ENCODE measurements at regions not wholly inside any gene's neighbourhood (a gene's known extent, or its start where the extent isn't known, plus 50 kb on each side); places are given as distances from the start of the nearest gene placed in this dataset.

DNA sequence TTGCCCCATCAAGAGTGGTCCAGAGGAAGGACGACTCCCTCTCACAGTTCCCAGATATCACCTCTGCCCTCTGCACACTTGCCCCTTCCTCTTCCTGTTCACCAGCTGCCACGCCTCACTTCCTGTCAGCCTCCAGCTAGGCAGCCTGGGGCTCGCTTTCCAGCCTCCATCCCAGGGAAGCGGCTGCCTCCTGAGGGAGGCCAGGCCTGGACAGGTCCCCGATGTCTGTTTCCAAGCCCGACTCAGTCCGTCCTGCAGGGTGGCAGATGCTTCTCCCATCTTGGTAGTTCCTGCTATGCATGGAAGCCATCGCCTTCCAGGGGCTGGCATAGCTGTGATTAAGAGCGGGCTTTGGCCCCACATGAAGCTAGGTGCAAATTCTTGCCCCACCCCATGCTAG lies 233.5 kb upstream of the PMEPA1 start:
- H3K4me3 ChIP-seq (replicated peaks; ENCODE audit: insufficient read depth, low read length), result no peak overlapping the region
- TF ChIP-seq SPI1 (IDR thresholded peaks at IDR 0.05; ENCODE audit: borderline replicate concordance, low read depth) (no peak), GABPA (IDR thresholded peaks at IDR 0.05; ENCODE audit: low read depth) (no peak), CTCF (IDR thresholded peaks at IDR 0.05; ENCODE audit: insufficient read depth, low read length) (no peak), POLR2AphosphoS5 (IDR thresholded peaks at IDR 0.05; ENCODE audit: low read depth) (no peak)
- TF ChIP-seq, protein P1, sequence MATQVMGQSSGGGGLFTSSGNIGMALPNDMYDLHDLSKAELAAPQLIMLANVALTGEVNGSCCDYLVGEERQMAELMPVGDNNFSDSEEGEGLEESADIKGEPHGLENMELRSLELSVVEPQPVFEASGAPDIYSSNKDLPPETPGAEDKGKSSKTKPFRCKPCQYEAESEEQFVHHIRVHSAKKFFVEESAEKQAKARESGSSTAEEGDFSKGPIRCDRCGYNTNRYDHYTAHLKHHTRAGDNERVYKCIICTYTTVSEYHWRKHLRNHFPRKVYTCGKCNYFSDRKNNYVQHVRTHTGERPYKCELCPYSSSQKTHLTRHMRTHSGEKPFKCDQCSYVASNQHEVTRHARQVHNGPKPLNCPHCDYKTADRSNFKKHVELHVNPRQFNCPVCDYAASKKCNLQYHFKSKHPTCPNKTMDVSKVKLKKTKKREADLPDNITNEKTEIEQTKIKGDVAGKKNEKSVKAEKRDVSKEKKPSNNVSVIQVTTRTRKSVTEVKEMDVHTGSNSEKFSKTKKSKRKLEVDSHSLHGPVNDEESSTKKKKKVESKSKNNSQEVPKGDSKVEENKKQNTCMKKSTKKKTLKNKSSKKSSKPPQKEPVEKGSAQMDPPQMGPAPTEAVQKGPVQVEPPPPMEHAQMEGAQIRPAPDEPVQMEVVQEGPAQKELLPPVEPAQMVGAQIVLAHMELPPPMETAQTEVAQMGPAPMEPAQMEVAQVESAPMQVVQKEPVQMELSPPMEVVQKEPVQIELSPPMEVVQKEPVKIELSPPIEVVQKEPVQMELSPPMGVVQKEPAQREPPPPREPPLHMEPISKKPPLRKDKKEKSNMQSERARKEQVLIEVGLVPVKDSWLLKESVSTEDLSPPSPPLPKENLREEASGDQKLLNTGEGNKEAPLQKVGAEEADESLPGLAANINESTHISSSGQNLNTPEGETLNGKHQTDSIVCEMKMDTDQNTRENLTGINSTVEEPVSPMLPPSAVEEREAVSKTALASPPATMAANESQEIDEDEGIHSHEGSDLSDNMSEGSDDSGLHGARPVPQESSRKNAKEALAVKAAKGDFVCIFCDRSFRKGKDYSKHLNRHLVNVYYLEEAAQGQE (IDR thresholded peaks at IDR 0.05; ENCODE audit: insufficient replicate concordance, low read depth), result no peak
- H3K27me3 ChIP-seq (ENCODE audit: insufficient read depth, poor library complexity, severe bottlenecking), result no peaks in the 10 kb centered on the region
- H3K27ac ChIP-seq (replicated peaks), result no peak overlapping the region
- DNase-seq (ENCODE audit: low read depth in 1 of 2, low spot score in 1 of 2), result no peak

DNA sequence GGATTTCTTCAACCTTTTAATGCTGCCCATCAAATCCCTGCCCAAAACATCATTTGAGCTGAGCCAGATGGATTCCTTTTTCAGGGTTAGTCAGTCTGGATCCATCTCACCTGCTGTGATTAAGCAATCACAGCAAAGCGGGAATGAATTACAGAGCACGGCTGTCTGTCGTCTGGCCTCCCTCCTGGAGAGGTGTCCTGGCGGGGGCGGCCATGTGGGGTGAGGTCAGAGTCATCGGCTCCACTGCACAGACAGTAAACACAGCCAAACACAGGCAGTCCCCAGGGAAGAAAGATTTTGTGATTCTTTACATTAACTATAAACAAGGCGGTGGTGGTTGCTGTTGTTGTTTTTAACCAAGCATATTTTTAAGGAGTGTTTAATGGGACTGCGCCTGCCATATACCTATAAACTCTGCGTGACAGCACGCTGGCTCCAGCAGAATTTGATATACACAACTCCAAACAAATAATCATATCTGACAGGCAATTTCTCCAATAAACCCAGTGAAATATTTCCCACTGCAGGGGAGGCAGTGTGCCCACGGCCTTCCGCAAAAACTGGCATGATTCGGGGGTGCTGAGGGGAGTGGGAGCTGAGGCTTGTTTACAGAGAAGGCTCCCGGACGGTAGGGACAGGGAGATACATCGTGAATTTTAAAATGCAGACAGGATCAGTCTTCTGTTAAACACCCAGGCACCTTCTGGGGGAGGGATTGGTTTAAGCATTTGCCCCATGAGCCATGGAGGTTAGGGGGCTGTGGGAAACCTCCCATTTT lies 232.0 kb upstream of the PMEPA1 start:
- Histone ChIP-seq H3K27ac (replicated peaks) (no peak overlapping the region), H3K4me3 (replicated peaks; ENCODE audit: insufficient read depth, low read length) (no peak overlapping the region), H3K27me3 (ENCODE audit: insufficient read depth, poor library complexity, severe bottlenecking) (no peaks in the 10 kb centered on the region)
- DNase-seq (ENCODE audit: low read depth in 1 of 2, low spot score in 1 of 2), result no peak
- no peak for TF ChIP-seq POLR2AphosphoS5 (IDR thresholded peaks at IDR 0.05; ENCODE audit: low read depth)

GRCh38 chr20:57940868-57941522 lies 231.2 kb upstream of the PMEPA1 start:
- no peak for DNase-seq (ENCODE audit: low read depth in 1 of 2, low spot score in 1 of 2)
- no peak overlapping the region for H3K27ac ChIP-seq (replicated peaks)

DNA sequence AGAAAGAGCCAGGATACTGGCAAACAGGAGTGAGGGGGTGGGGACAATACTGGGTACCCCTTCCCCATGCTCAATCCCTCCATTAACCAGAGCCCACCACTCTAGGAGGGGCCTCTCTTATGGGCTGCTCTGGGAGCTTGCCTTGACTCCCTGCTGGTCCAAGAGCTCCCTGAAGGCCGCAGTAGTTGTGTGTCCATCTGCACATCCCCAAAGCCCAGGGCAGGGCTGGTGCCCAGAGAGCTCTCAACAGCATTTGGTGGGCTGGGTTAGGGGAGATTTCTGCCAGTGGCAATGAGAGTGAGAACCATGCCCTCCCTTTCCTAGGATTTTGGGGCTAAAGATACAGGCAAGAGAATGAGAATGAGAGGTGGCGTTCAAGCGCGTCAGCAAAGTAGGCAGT lies 230.6 kb upstream of the PMEPA1 start:
- H3K27me3 ChIP-seq (ENCODE audit: insufficient read depth, poor library complexity, severe bottlenecking), result no peaks in the 10 kb centered on the region
- TF ChIP-seq POLR2AphosphoS5 (IDR thresholded peaks at IDR 0.05; ENCODE audit: low read depth) (no peak), SPI1 (IDR thresholded peaks at IDR 0.05; ENCODE audit: borderline replicate concordance, low read depth) (no peak), GABPA (IDR thresholded peaks at IDR 0.05; ENCODE audit: low read depth) (no peak), CTCF (IDR thresholded peaks at IDR 0.05; ENCODE audit: insufficient read depth, low read length) (no peak)
- TF ChIP-seq, protein P1 (IDR thresholded peaks at IDR 0.05; ENCODE audit: insufficient replicate concordance, low read depth), result no peak
- H3K27ac ChIP-seq (replicated peaks), result no peak overlapping the region
- DNase-seq (ENCODE audit: low read depth in 1 of 2, low spot score in 1 of 2), result no peak
- H3K4me3 ChIP-seq (replicated peaks; ENCODE audit: insufficient read depth, low read length), result no peak overlapping the region

More at GRCh38 chr20:57940868-57941522, 231.2 kb upstream of the PMEPA1 start:
- H3K27me3 ChIP-seq (ENCODE audit: insufficient read depth, poor library complexity, severe bottlenecking), result no peaks in the 10 kb centered on the region
- no peak for TF ChIP-seq GABPA (IDR thresholded peaks at IDR 0.05; ENCODE audit: low read depth)
- TF ChIP-seq, protein P1 (IDR thresholded peaks at IDR 0.05; ENCODE audit: insufficient replicate concordance, low read depth), result no peak
- no peak overlapping the region for H3K4me3 ChIP-seq (replicated peaks; ENCODE audit: insufficient read depth, low read length)
